ENCODE measurements at regions not wholly inside any gene's neighbourhood (a gene's known extent, or its start where the extent isn't known, plus 50 kb on each side); places are given as distances from the start of the nearest gene placed in this dataset.

GRCh38 chr3:72453706-72454105 is 394.5 kb downstream of the SHQ1 start:
- no peak for TF ChIP-seq CTCF (IDR thresholded peaks at IDR 0.05; ENCODE audit: extremely low read depth in 1 of 2, insufficient read depth in 1 of 2, low read depth in 1 of 2, low read length in 2 of 2)
- TF ChIP-seq EZH2 (IDR thresholded peaks at IDR 0.05; ENCODE audit: borderline replicate concordance, low read depth, low read length, severe bottlenecking) = no peak
- TF ChIP-seq POLR2AphosphoS5 (IDR thresholded peaks at IDR 0.05; ENCODE audit: insufficient read depth, low read depth, low read length) = no peak
- TF ChIP-seq JUN (IDR thresholded peaks at IDR 0.05; ENCODE audit: borderline replicate concordance, insufficient read depth, insufficient read length, low read depth) = no peak
- no peak for TF ChIP-seq MAX (IDR thresholded peaks at IDR 0.05; ENCODE audit: insufficient read depth, insufficient read length)
- TF ChIP-seq POLR2A (IDR thresholded peaks at IDR 0.05; ENCODE audit: low read depth, low read length) = no peak

All from endothelial cell of umbilical vein (primary cell).